Trophoblast cell (in vitro differentiated cells and primary cell): ENCODE measurements at regions not wholly inside any gene's neighbourhood (a gene's known extent, or its start where the extent isn't known, plus 50 kb on each side); places are given as distances from the start of the nearest gene placed in this dataset.

Experiments
- DNase-seq, 2 donors: peaks; one replicate each; pipeline ENCODE4 v3.0.0-alpha.2; 2016
- H2AFZ ChIP-seq: 2 replicates; pipeline ENCODE4 v1.6.1; 2013; ENCODE audit warnings: low read length, moderate library complexity, mild to moderate bottlenecking; ENCODE audit not compliant: insufficient read depth, poor library complexity
- H2AK5ac ChIP-seq: 2 replicates; pipeline ENCODE4 v1.6.1; 2013; ENCODE audit warnings: mild to moderate bottlenecking, low read length
- H2BK120ac ChIP-seq: 2 replicates; pipeline ENCODE4 v1.6.1; 2013; ENCODE audit warnings: low read length, mild to moderate bottlenecking, moderate library complexity; ENCODE audit not compliant: insufficient read depth, poor library complexity
- H2BK12ac ChIP-seq: 2 replicates; pipeline ENCODE4 v1.6.1; 2013; ENCODE audit warnings: mild to moderate bottlenecking, low read length, moderate library complexity
- H2BK5ac ChIP-seq: 2 replicates; pipeline ENCODE4 v1.6.1; 2013; ENCODE audit warnings: low read length, low read depth, moderate library complexity, mild to moderate bottlenecking; ENCODE audit not compliant: poor library complexity
- H3K14ac ChIP-seq: 2 replicates; pipeline ENCODE4 v1.6.1; 2013; ENCODE audit warnings: mild to moderate bottlenecking, low read length
- H3K18ac ChIP-seq: 2 replicates; pipeline ENCODE4 v1.6.1; 2013; ENCODE audit warnings: mild to moderate bottlenecking, low read length
- H3K23ac ChIP-seq: 2 replicates; pipeline ENCODE4 v1.6.1; 2013; ENCODE audit warnings: low read length
- H3K27ac ChIP-seq: 2 replicates; pipeline ENCODE4 v1.5.1; 2013; ENCODE audit warnings: low read depth, mild to moderate bottlenecking, inconsistent platforms, low read length, moderate library complexity
- H3K27me3 ChIP-seq: 2 replicates; pipeline ENCODE4 v1.6.1; 2013; ENCODE audit warnings: inconsistent platforms, mild to moderate bottlenecking, low read length, moderate library complexity; ENCODE audit not compliant: insufficient read depth
- H3K36me3 ChIP-seq, 2 experiments: 1 replicate in 1 of 2; 2 replicates in 1 of 2; pipeline ENCODE4 v1.6.1; 2013; ENCODE audit warnings: low read length in 2 of 2, mild to moderate bottlenecking in 2 of 2, moderate library complexity in 1 of 2; ENCODE audit not compliant: insufficient read depth in 2 of 2, control insufficient read depth in 1 of 2
- H3K4ac ChIP-seq: 2 replicates; pipeline ENCODE4 v1.6.1; 2013; ENCODE audit warnings: low read depth, mild to moderate bottlenecking, low read length, moderate library complexity
- H3K4me1 ChIP-seq, 2 experiments: 1 replicate in 1 of 2; 2 replicates in 1 of 2; pipeline ENCODE4 v1.6.1; 2013; ENCODE audit warnings: low read length in 2 of 2, mild to moderate bottlenecking in 2 of 2, moderate library complexity in 1 of 2; ENCODE audit not compliant: insufficient read depth in 2 of 2, control insufficient read depth in 1 of 2
- H3K4me2 ChIP-seq: 2 replicates; pipeline ENCODE4 v1.6.1; 2013; ENCODE audit warnings: inconsistent platforms, mild to moderate bottlenecking, low read length, moderate library complexity
- H3K4me3 ChIP-seq: 2 replicates; pipeline ENCODE4 v1.5.1; 2013; ENCODE audit warnings: mild to moderate bottlenecking, low read depth, low read length, inconsistent platforms
- H3K79me1 ChIP-seq: one replicate; pipeline ENCODE4 v1.6.1; 2013; ENCODE audit warnings: low read length
- H3K79me2 ChIP-seq: 2 replicates; pipeline ENCODE4 v1.6.1; 2013; ENCODE audit warnings: low read length, mild to moderate bottlenecking; ENCODE audit not compliant: control insufficient read depth, insufficient read depth, poor library complexity
- H3K9ac ChIP-seq: 2 replicates; pipeline ENCODE4 v1.6.1; 2013; ENCODE audit warnings: mild to moderate bottlenecking, low read length
- H3K9me3 ChIP-seq: 2 replicates; pipeline ENCODE4 v1.6.1; 2013; ENCODE audit warnings: low read depth, mild to moderate bottlenecking, control low read depth, inconsistent platforms, low read length; ENCODE audit not compliant: insufficient read depth
- H4K12ac ChIP-seq: 2 replicates; pipeline ENCODE4 v1.6.1; 2013; ENCODE audit warnings: low read depth, mild to moderate bottlenecking, low read length, moderate library complexity
- H4K8ac ChIP-seq: 2 replicates; pipeline ENCODE4 v1.6.1; 2013; ENCODE audit warnings: low read depth, mild to moderate bottlenecking, low read length, moderate library complexity
- H4K91ac ChIP-seq: one replicate; pipeline ENCODE4 v1.6.1; 2013; ENCODE audit warnings: low read depth, mild to moderate bottlenecking, low read length, moderate library complexity
- WGBS: extraction: QIAGEN DNeasy Blood & Tissue Kit; methylation state at CpG from one replicate; pipeline ENCODE4 v1.1.7; 2013; ENCODE audit warnings: missing lambda C conversion rate; ENCODE audit not compliant: insufficient read length, insufficient coverage; ENCODE audit errors: extremely low coverage; 5-methylcytosine and 5-hydroxymethylcytosine counted together

DNA sequence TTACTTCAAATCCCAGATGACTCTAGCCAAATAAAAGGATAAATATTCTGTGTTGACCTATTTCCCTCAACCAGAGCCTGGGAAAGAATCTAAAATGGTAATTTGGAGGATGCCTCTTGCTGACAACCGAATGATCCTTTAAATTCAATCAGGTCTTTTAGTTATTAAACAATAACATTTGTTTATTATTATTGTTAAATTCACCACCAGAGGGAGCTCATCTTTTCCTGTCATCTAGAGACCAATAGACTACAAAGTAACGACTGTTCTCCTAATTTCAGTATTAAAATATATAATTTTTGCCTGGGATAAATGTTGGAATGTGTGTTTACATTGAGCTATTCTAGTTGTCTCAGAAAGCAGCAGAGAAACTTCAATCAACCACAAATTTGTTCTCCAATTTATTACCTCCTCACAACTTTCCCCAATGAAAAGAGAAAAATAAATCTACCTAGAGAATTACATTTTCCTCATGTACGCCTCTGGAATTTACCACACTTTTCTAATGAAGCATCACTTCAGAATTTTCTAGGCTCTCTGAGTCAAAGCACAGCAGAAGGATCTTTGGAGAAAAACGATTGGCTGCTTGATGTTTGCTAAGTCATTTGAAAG is 142.7 kb downstream of the SCG2 start:
- Histone ChIP-seq H3K27ac (no peak overlapping the region), H2BK12ac (no peak overlapping the region), H2BK5ac (no peak overlapping the region), H3K9me3 (no peaks in the 10 kb centered on the region), H3K27me3 (no peaks in the 10 kb centered on the region), H3K79me2 (no peaks in the 10 kb centered on the region), H3K79me1 (no peaks in the 10 kb centered on the region), H3K14ac (no peak overlapping the region), H3K4me3 (no peak overlapping the region), H3K4ac (no peak overlapping the region), H3K23ac (no peak overlapping the region), H3K4me1 (peaks cover 2 to 3% of the 10 kb centered on the region in 2 experiments), H4K91ac (no peak overlapping the region), H3K9ac (no peak overlapping the region), H4K12ac (no peak overlapping the region), H3K4me2 (no peak overlapping the region), H3K36me3 (no peaks in the 10 kb centered on the region), H2AFZ (no peak overlapping the region), H2BK120ac (no peak overlapping the region), H3K18ac (no peak overlapping the region), H2AK5ac (no peak overlapping the region), H4K8ac (no peak overlapping the region)
- DNase-seq: peak in 1 of 2 donors; percentile 71
- no CpG with 5 or more reads among the region's 4 CpGs for WGBS

GRCh38 chr2:223460209-223460608 is 142.0 kb downstream of the SCG2 start:
- H3K9ac ChIP-seq: no peak overlapping the region
- H3K23ac ChIP-seq: no peak overlapping the region
- WGBS: no CpG with 5 or more reads among the region's 1 CpG
- no peak overlapping the region for H3K4me3 ChIP-seq
- H3K79me2 ChIP-seq: no peaks in the 10 kb centered on the region
- H2BK12ac ChIP-seq: no peak overlapping the region
- no peak overlapping the region for H3K14ac ChIP-seq
- H3K36me3 ChIP-seq: no peaks in the 10 kb centered on the region
- H3K4me1 ChIP-seq: peaks cover 2 to 3% of the 10 kb centered on the region in 2 experiments
- H3K18ac ChIP-seq: no peak overlapping the region
- no peak overlapping the region for H2BK120ac ChIP-seq
- no peak overlapping the region for H3K4me2 ChIP-seq
- no peak overlapping the region for H4K12ac ChIP-seq
- H2AFZ ChIP-seq: no peak overlapping the region
- no peak for DNase-seq
- no peak overlapping the region for H3K27ac ChIP-seq
- no peaks in the 10 kb centered on the region for H3K9me3 ChIP-seq
- no peak overlapping the region for H2BK5ac ChIP-seq
- no peak overlapping the region for H3K4ac ChIP-seq
- no peak overlapping the region for H4K91ac ChIP-seq
- no peaks in the 10 kb centered on the region for H3K27me3 ChIP-seq
- H2AK5ac ChIP-seq: no peak overlapping the region
- no peaks in the 10 kb centered on the region for H3K79me1 ChIP-seq
- H4K8ac ChIP-seq: no peak overlapping the region

DNA sequence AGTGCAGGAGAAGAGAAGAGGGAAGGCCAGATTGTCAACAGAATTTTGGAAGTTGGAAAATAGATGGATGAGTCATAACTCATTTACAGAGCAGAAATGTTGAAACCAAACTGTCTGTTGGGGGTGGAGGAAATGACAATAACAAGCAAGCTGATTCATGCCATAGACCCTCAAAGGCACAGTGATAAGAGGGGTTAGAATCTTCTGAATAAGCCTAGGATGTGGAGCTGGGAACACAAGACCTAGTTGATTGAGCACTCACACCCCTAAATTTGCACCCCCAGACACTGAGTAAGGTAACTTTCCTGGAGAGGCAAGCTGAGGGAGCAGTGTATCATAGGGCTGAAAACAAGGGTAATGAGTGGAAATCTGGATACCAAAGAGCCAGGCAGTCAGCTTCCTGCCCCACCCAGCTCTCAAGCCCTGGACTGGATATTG is 141.4 kb downstream of the SCG2 start:
- Histone ChIP-seq H3K4ac (no peak overlapping the region), H3K36me3 (no peaks in the 10 kb centered on the region), H2BK12ac (peak overlapping the region; percentile 54), H2BK5ac (peak overlapping the region; percentile 14), H3K79me2 (no peaks in the 10 kb centered on the region), H3K4me3 (no peak overlapping the region), H3K27me3 (no peaks in the 10 kb centered on the region), H3K4me2 (no peak overlapping the region), H3K79me1 (no peaks in the 10 kb centered on the region), H4K12ac (no peak overlapping the region), H3K23ac (no peak overlapping the region), H3K9me3 (no peaks in the 10 kb centered on the region), H3K18ac (no peak overlapping the region), H4K91ac (peak overlapping the region; percentile 5), H4K8ac (peak overlapping the region; percentile 60), H2AK5ac (no peak overlapping the region), H3K27ac (no peak overlapping the region), H2BK120ac (no peak overlapping the region), H3K9ac (no peak overlapping the region), H3K4me1 (peaks cover 2 to 3% of the 10 kb centered on the region in 2 experiments), H3K14ac (no peak overlapping the region), H2AFZ (no peak overlapping the region)
- DNase-seq: peak in 1 of 2 donors; percentile 4

- Histone ChIP-seq H2AFZ (no peak overlapping the region), H3K79me1 (no peaks in the 10 kb centered on the region), H3K27ac (no peak overlapping the region), H3K4ac (no peak overlapping the region), H3K27me3 (no peaks in the 10 kb centered on the region), H3K9ac (no peak overlapping the region), H2AK5ac (no peak overlapping the region), H3K4me2 (no peak overlapping the region), H3K23ac (no peak overlapping the region), H2BK120ac (no peak overlapping the region), H4K12ac (no peak overlapping the region), H3K79me2 (no peaks in the 10 kb centered on the region), H3K4me1 (peaks cover 2 to 3% of the 10 kb centered on the region in 2 experiments), H4K91ac (no peak overlapping the region), H4K8ac (no peak overlapping the region), H2BK12ac (peak overlapping the region; percentile 25), H3K18ac (no peak overlapping the region), H2BK5ac (no peak overlapping the region), H3K14ac (no peak overlapping the region), H3K9me3 (no peaks in the 10 kb centered on the region), H3K4me3 (no peak overlapping the region), H3K36me3 (no peaks in the 10 kb centered on the region)
- DNase-seq: no peak
- no CpG with 5 or more reads among the region's 2 CpGs for whole genome bisulfite sequencing
These were observed 138.1 kb downstream of the SCG2 start for GRCh38 chr2:223464071-223464470.
